SH-SY5Y (cell line): ENCODE measurements at regions not wholly inside any gene's neighbourhood (a gene's known extent, or its start where the extent isn't known, plus 50 kb on each side); places are given as distances from the start of the nearest gene placed in this dataset.
A peak's percentile ranks its signal among the peaks of the same experiment; 100 is the strongest.

Source experiments
- GATA2 ChIP-seq: IDR thresholded peaks from 2 replicates; pipeline ENCODE4 v1.6.1; 2011; ENCODE audit warnings: mild to moderate bottlenecking, low read depth, low read length
- GATA3 ChIP-seq: IDR thresholded peaks from 2 replicates; pipeline ENCODE4 v1.6.1; 2011; ENCODE audit warnings: low read depth, mild to moderate bottlenecking, low read length, moderate library complexity

GRCh38 chr6:163965426-163966348 lies 551.2 kb downstream of the QKI start:
- peak; percentile 74 for TF ChIP-seq GATA2
- no peak for TF ChIP-seq GATA3
